GM19238 (cell line): ENCODE measurements at regions not wholly inside any gene's neighbourhood (a gene's known extent, or its start where the extent isn't known, plus 50 kb on each side); places are given as distances from the start of the nearest gene placed in this dataset.

Experiments
- DNase-seq: peaks from one replicate; pipeline ENCODE4 v3.0.0; 2011; ENCODE audit warnings: low spot score; ENCODE audit not compliant: insufficient read length

GRCh38 chr5:174371600-174372094, 326.1 kb downstream of the NSG2 start:
- DNase-seq: no peak

GRCh38 chr5:174374206-174374605, 328.7 kb downstream of the NSG2 start:
- no peak for DNase-seq

GRCh38 chr5:174376056-174376455, 330.6 kb downstream of the NSG2 start:
- DNase-seq: no peak

- no peak for DNase-seq
Observed at GRCh38 chr5:174376726-174377373, 331.3 kb downstream of the NSG2 start.

- DNase-seq: no peak
Observed at GRCh38 chr5:174378121-174378874, 332.8 kb downstream of the NSG2 start.

GRCh38 chr5:174380311-174380710, 334.8 kb downstream of the NSG2 start:
- no peak for DNase-seq

- no peak for DNase-seq
Observed at GRCh38 chr5:174381241-174381640, 335.7 kb downstream of the NSG2 start.

GRCh38 chr5:174383210-174384167, 338.0 kb downstream of the NSG2 start:
- no peak for DNase-seq

- DNase-seq: no peak
Observed at GRCh38 chr5:174384509-174384947, 339.0 kb downstream of the NSG2 start.

- no peak for DNase-seq
Observed at GRCh38 chr5:174386306-174386705, 338.1 kb upstream of the MSX2 start.

- DNase-seq: no peak
Observed at GRCh38 chr5:174386846-174387245, 337.5 kb upstream of the MSX2 start.

GRCh38 chr5:174387448-174387847, 336.9 kb upstream of the MSX2 start:
- DNase-seq: no peak

- no peak for DNase-seq
Observed at GRCh38 chr5:174392892-174393291, 331.5 kb upstream of the MSX2 start.

- DNase-seq: no peak
Observed at GRCh38 chr5:174396541-174396940, 327.8 kb upstream of the MSX2 start.

GRCh38 chr5:174397206-174397605, 327.2 kb upstream of the MSX2 start:
- DNase-seq: no peak

GRCh38 chr5:174398171-174398570, 326.2 kb upstream of the MSX2 start:
- no peak for DNase-seq

- DNase-seq: no peak
Observed at GRCh38 chr5:174399411-174399810, 325.0 kb upstream of the MSX2 start.

GRCh38 chr5:174400461-174400860, 323.9 kb upstream of the MSX2 start:
- DNase-seq: no peak

GRCh38 chr5:174401793-174402192, 322.6 kb upstream of the MSX2 start:
- no peak for DNase-seq

- no peak for DNase-seq
Observed at GRCh38 chr5:174402222-174402812, 322.1 kb upstream of the MSX2 start.

- DNase-seq: no peak
Observed at GRCh38 chr5:174404848-174405247, 319.5 kb upstream of the MSX2 start.
